GM23248 (cell line): ENCODE measurements at regions not wholly inside any gene's neighbourhood (a gene's known extent, or its start where the extent isn't known, plus 50 kb on each side); places are given as distances from the start of the nearest gene placed in this dataset.
A peak's percentile ranks its signal among the peaks of the same experiment; 100 is the strongest.

ENCODE experiments used
- DNase-seq: peaks from one replicate; pipeline ENCODE4 v3.0.0-alpha.2; 2015
- H2AFZ ChIP-seq: fragments of 200-600 bp; sonication (generic); 2 replicates; pipeline ENCODE4 v1.6.1; 2016; ENCODE audit warnings: antibody characterized with exemption
- H3F3A ChIP-seq: fragments of 200-600 bp; sonication (generic); 2 replicates; pipeline ENCODE4 v1.6.1; 2016; ENCODE audit warnings: mild to moderate bottlenecking, antibody characterized with exemption, mixed run types; ENCODE audit not compliant: insufficient read depth
- H3K27ac ChIP-seq: fragments of 200-600 bp; sonication (generic); 2 replicates; pipeline ENCODE4 v1.5.1; 2016; ENCODE audit warnings: mild to moderate bottlenecking
- H3K27me3 ChIP-seq: fragments of 200-600 bp; sonication (generic); replicated peaks from 2 replicates; pipeline ENCODE4 v1.6.1; 2016; ENCODE audit warnings: mild to moderate bottlenecking; ENCODE audit not compliant: insufficient read depth
- H3K36me3 ChIP-seq: fragments of 200-600 bp; sonication (generic); 2 replicates; pipeline ENCODE4 v1.6.1; 2016; ENCODE audit warnings: low read depth, mild to moderate bottlenecking
- H3K4me1 ChIP-seq: fragments of 200-600 bp; sonication (generic); 2 replicates; pipeline ENCODE4 v1.6.1; 2016; ENCODE audit warnings: mild to moderate bottlenecking; ENCODE audit not compliant: insufficient read depth
- H3K4me2 ChIP-seq: fragments of 200-600 bp; sonication (generic); one replicate; pipeline ENCODE4 v1.6.1; 2016; ENCODE audit warnings: mild to moderate bottlenecking; ENCODE audit not compliant: unreplicated experiment
- H3K4me3 ChIP-seq: fragments of 200-600 bp; sonication (generic); 2 replicates; pipeline ENCODE4 v1.5.1; 2016; ENCODE audit warnings: mild to moderate bottlenecking
- H3K79me2 ChIP-seq: fragments of 200-600 bp; sonication (generic); 2 replicates; pipeline ENCODE4 v1.6.1; 2016; ENCODE audit warnings: mild to moderate bottlenecking; ENCODE audit not compliant: insufficient read depth
- H3K9ac ChIP-seq: fragments of 200-600 bp; sonication (generic); 2 replicates; pipeline ENCODE4 v1.6.1; 2016; ENCODE audit warnings: mild to moderate bottlenecking
- H3K9me2 ChIP-seq: fragments of 200-600 bp; sonication (generic); 2 replicates; pipeline ENCODE4 v1.6.1; 2016; ENCODE audit warnings: mixed run types, mild to moderate bottlenecking, moderate library complexity; ENCODE audit not compliant: insufficient read depth
- H3K9me3 ChIP-seq: fragments of 200-600 bp; sonication (generic); one replicate; pipeline ENCODE4 v1.6.1; 2017; ENCODE audit warnings: low read depth
- H4K20me1 ChIP-seq: fragments of 200-600 bp; sonication (generic); 2 replicates; pipeline ENCODE4 v1.6.0; 2016; ENCODE audit not compliant: insufficient read depth
- EZH2 ChIP-seq: fragments of 200-600 bp; sonication (generic); IDR thresholded peaks from 2 replicates; pipeline ENCODE4 v1.6.1; 2018; ENCODE audit warnings: antibody characterized with exemption, mild to moderate bottlenecking; ENCODE audit not compliant: insufficient read depth, poor library complexity, severe bottlenecking
- EZH2phosphoT487 ChIP-seq: fragments of 200-600 bp; sonication (generic); IDR thresholded peaks from 2 replicates; pipeline ENCODE4 v1.6.1; 2018; ENCODE audit warnings: antibody characterized with exemption, moderate library complexity, mild to moderate bottlenecking, low read depth; ENCODE audit not compliant: insufficient read depth
- whole genome bisulfite sequencing, 2 experiments: methylation state at CpG; one replicate each; pipeline ENCODE4 v1.1.6; 2015 to 2017; ENCODE audit warnings: low lambda C conversion rate in 2 of 2, low coverage in 1 of 2; ENCODE audit errors: missing lambda C conversion rate in 2 of 2; 5-methylcytosine and 5-hydroxymethylcytosine counted together
- in situ Hi-C: fragments of 300-500 bp; cut with MboI; formaldehyde crosslinking; loops from 2 replicates; pipeline ENCODE4 v1.15.0; 2020

- H3K27me3 ChIP-seq = no peaks in the 10 kb centered on the region
- H4K20me1 ChIP-seq = no peaks in the 10 kb centered on the region
- H3K4me1 ChIP-seq = no peaks in the 10 kb centered on the region
- in situ Hi-C loops = no loop called here
- H3K9me2 ChIP-seq = no peaks in the 10 kb centered on the region
- H3K36me3 ChIP-seq = no peaks in the 10 kb centered on the region
- TF ChIP-seq EZH2phosphoT487 (no peak), EZH2 (no peak)
- H3K4me3 ChIP-seq = no peak overlapping the region
- no peaks in the 10 kb centered on the region for H3F3A ChIP-seq
- H3K9me3 ChIP-seq = no peaks in the 10 kb centered on the region
- H3K4me2 ChIP-seq = no peak overlapping the region
- no peak overlapping the region for H3K27ac ChIP-seq
- no peak overlapping the region for H3K9ac ChIP-seq
- no peak overlapping the region for H2AFZ ChIP-seq
- H3K79me2 ChIP-seq = no peaks in the 10 kb centered on the region
- DNase-seq = peak; percentile 16
- 27 to 35% methylated on average over 12 of the region's 12 CpGs for WGBS, 2 experiments
Measured at GRCh38 chr20:56765172-56766073, 136.3 kb downstream of the TFAP2C start.

- TF ChIP-seq EZH2phosphoT487 = no peak
- Histone ChIP-seq H3K79me2 (no peaks in the 10 kb centered on the region), H3F3A (no peaks in the 10 kb centered on the region), H3K9ac (no peak overlapping the region), H4K20me1 (no peaks in the 10 kb centered on the region), H3K36me3 (no peaks in the 10 kb centered on the region), H3K4me3 (no peak overlapping the region), H3K9me2 (no peaks in the 10 kb centered on the region), H3K9me3 (no peaks in the 10 kb centered on the region), H2AFZ (peak overlapping the region; percentile 38), H3K27ac (no peak overlapping the region), H3K4me1 (no peaks in the 10 kb centered on the region), H3K4me2 (no peak overlapping the region), H3K27me3 (no peaks in the 10 kb centered on the region)
- 9 to 12% methylated on average over 3 of the region's 3 CpGs for WGBS, 2 experiments
- peak; percentile 43 for DNase-seq
- in situ Hi-C loops = no loop called here
Measured at GRCh38 chr20:56766528-56766927, 137.4 kb downstream of the TFAP2C start.

- Histone ChIP-seq H2AFZ (no peak overlapping the region), H3K27ac (no peak overlapping the region), H3K36me3 (no peaks in the 10 kb centered on the region)
Measured at GRCh38 chr20:56769921-56770600, 141.0 kb downstream of the TFAP2C start.

DNA sequence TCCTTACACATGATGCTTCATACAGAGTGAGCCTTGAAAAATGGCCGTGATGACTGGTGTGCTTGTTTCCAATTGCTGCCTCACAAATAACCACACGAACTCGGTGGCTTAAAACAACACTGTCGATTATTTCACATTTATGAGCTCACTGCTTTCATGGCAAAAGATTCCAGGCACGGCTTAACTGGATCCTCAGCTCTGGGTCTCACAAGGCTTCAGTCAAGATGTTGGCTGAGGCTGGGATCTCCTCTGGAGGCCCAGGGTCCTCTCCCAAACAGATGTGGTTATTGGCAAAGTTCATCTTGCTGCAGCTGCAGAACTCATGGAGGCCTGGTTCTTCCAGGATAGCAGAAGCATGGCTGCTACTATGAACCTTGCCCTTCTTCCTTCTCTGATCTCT lies 144.6 kb downstream of the TFAP2C start:
- 25 to 40% methylated on average over 5 of the region's 5 CpGs for WGBS, 2 experiments
- no peaks in the 10 kb centered on the region for H3K79me2 ChIP-seq
- H3K9me3 ChIP-seq = no peaks in the 10 kb centered on the region
- H3K27ac ChIP-seq = no peak overlapping the region
- TF ChIP-seq EZH2phosphoT487 = no peak
- no peak for TF ChIP-seq EZH2
- DNase-seq = no peak
- H2AFZ ChIP-seq = no peak overlapping the region
- H3K9me2 ChIP-seq = no peaks in the 10 kb centered on the region
- no peaks in the 10 kb centered on the region for H3K36me3 ChIP-seq
- no peaks in the 10 kb centered on the region for H4K20me1 ChIP-seq
- no peak overlapping the region for H3K4me2 ChIP-seq
- no peak overlapping the region for H3K4me3 ChIP-seq
- H3K27me3 ChIP-seq = no peaks in the 10 kb centered on the region
- 0 out of 2 replicates have a peak, but pooled peaks cover 6% of the 10 kb centered on the region for H3K4me1 ChIP-seq
- in situ Hi-C loops = no loop called here
- no peak overlapping the region for H3K9ac ChIP-seq
- H3F3A ChIP-seq = no peaks in the 10 kb centered on the region

More at GRCh38 chr20:56769921-56770600, 141.0 kb downstream of the TFAP2C start:
- H4K20me1 ChIP-seq = no peaks in the 10 kb centered on the region
- H3K4me3 ChIP-seq = no peak overlapping the region
- H3K9me3 ChIP-seq = no peaks in the 10 kb centered on the region
- H3K9me2 ChIP-seq = no peaks in the 10 kb centered on the region
- in situ Hi-C loops = no loop called here
- no peak overlapping the region for H3K9ac ChIP-seq
- 68 to 71% methylated on average over 7 of the region's 7 CpGs for WGBS, 2 experiments
- H3K4me2 ChIP-seq = no peak overlapping the region
- H3K27me3 ChIP-seq = no peaks in the 10 kb centered on the region
- H3K4me1 ChIP-seq = 0 out of 2 replicates have a peak, but pooled peaks cover 6% of the 10 kb centered on the region
- peak; percentile 21 for DNase-seq
- H3F3A ChIP-seq = no peaks in the 10 kb centered on the region
- TF ChIP-seq EZH2phosphoT487 = no peak
- no peak for TF ChIP-seq EZH2
- H3K79me2 ChIP-seq = no peaks in the 10 kb centered on the region
